ENCODE measurements at regions not wholly inside any gene's neighbourhood (a gene's known extent, or its start where the extent isn't known, plus 50 kb on each side); places are given as distances from the start of the nearest gene placed in this dataset.

- TF ChIP-seq, protein P1, sequence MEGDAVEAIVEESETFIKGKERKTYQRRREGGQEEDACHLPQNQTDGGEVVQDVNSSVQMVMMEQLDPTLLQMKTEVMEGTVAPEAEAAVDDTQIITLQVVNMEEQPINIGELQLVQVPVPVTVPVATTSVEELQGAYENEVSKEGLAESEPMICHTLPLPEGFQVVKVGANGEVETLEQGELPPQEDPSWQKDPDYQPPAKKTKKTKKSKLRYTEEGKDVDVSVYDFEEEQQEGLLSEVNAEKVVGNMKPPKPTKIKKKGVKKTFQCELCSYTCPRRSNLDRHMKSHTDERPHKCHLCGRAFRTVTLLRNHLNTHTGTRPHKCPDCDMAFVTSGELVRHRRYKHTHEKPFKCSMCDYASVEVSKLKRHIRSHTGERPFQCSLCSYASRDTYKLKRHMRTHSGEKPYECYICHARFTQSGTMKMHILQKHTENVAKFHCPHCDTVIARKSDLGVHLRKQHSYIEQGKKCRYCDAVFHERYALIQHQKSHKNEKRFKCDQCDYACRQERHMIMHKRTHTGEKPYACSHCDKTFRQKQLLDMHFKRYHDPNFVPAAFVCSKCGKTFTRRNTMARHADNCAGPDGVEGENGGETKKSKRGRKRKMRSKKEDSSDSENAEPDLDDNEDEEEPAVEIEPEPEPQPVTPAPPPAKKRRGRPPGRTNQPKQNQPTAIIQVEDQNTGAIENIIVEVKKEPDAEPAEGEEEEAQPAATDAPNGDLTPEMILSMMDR (IDR thresholded peaks at IDR 0.05), result no peak
- TF ChIP-seq POLR2A (IDR thresholded peaks at IDR 0.05), result no peak
Measured at GRCh38 chr3:194049394-194049793, 86.6 kb upstream of the HES1 start.
